IMR-90 (cell line): ENCODE measurements at regions not wholly inside any gene's neighbourhood (a gene's known extent, or its start where the extent isn't known, plus 50 kb on each side); places are given as distances from the start of the nearest gene placed in this dataset.

ENCODE experiments used
- CTCF ChIP-seq: conservative IDR thresholded peaks from 2 replicates; pipeline ENCODE4 v1.5.1; 2012; ENCODE audit warnings: mild to moderate bottlenecking, low read depth, low read length, improper control_type of control experiment
- ELK1 ChIP-seq: fragments of 150-350 bp; IDR thresholded peaks from 2 replicates; pipeline ENCODE4 v1.6.1; 2016; ENCODE audit warnings: low read depth, mild to moderate bottlenecking, low read length, moderate library complexity, borderline replicate concordance
- MXI1 ChIP-seq: IDR thresholded peaks from 2 replicates; pipeline ENCODE4 v1.6.1; 2012; ENCODE audit warnings: low read depth, mild to moderate bottlenecking, low read length, moderate library complexity, borderline replicate concordance
- POLR2A ChIP-seq: IDR thresholded peaks from 2 replicates; pipeline ENCODE4 v1.6.1; 2012; ENCODE audit warnings: mild to moderate bottlenecking, low read depth, low read length
- RAD21 ChIP-seq: IDR thresholded peaks from 2 replicates; pipeline ENCODE4 v1.6.1; 2012; ENCODE audit warnings: low read length, improper control_type of control experiment
- USF2 ChIP-seq: fragments of 150-350 bp; IDR thresholded peaks from 2 replicates; pipeline ENCODE4 v1.6.1; 2017; ENCODE audit warnings: mild to moderate bottlenecking, antibody characterized with exemption, low read length, low read depth

GRCh38 chr18:33812186-33812585 lies 234.2 kb downstream of the ASXL3 start:
- TF ChIP-seq POLR2A = no peak
- TF ChIP-seq CTCF = no peak
- TF ChIP-seq RAD21 = no peak
- TF ChIP-seq MXI1 = no peak
- no peak for TF ChIP-seq USF2
- TF ChIP-seq ELK1 = no peak
